IMR-90 (cell line): ENCODE measurements at regions not wholly inside any gene's neighbourhood (a gene's known extent, or its start where the extent isn't known, plus 50 kb on each side); places are given as distances from the start of the nearest gene placed in this dataset.

Experiments used
- ATAC-seq: fragments of 200-7000 bp; cut with Tn5 transposase; 2 replicates; pipeline ENCODE4 v1.9.1; 2020; ENCODE audit warnings: low read depth, mild to moderate bottlenecking, moderate library complexity
- BruUV-seq: library from RNA; stranded (reverse); fragments of 400-500 nt; replicated peaks from 2 replicates; lab custom pipeline; 2021; lab: Mats Ljungman, UMichigan
- CTCF ChIA-PET: fragments of 300-600 bp; formaldehyde crosslinking; extraction: SDS; loops from one replicate; lab custom pipeline; 2021; ENCODE audit warnings: antibody characterized with exemption; lab: Yijun Ruan, JAX
- POLR2A ChIA-PET: fragments of 300-600 bp; sonication (Branson Sonifier 250); formaldehyde crosslinking; loops from one replicate; lab custom pipeline; 2022; ENCODE audit warnings: antibody characterized with exemption; ENCODE audit not compliant: unreplicated experiment; lab: Charles Lee
- DNase-seq: peaks from one replicate; pipeline ENCODE4 v3.0.0; 2013
- H2AFZ ChIP-seq: replicated peaks from 2 replicates; pipeline ENCODE3; 2013; ENCODE audit warnings: low read length, mild to moderate bottlenecking; ENCODE audit not compliant: poor library complexity
- H2AK5ac ChIP-seq: 2 replicates; pipeline ENCODE4 v1.6.1; 2013; ENCODE audit warnings: low read depth, low read length, inconsistent platforms
- H2AK9ac ChIP-seq: replicated peaks from 2 replicates; pipeline ENCODE3; 2013; ENCODE audit warnings: mild to moderate bottlenecking, low read depth, low read length, moderate library complexity; ENCODE audit not compliant: poor library complexity
- H2BK120ac ChIP-seq: 2 replicates; pipeline ENCODE4 v1.6.1; 2013; ENCODE audit warnings: low read depth, low read length, inconsistent platforms
- H2BK15ac ChIP-seq: 3 replicates; pipeline ENCODE4 v1.6.1; 2013; ENCODE audit warnings: low read depth, low read length, inconsistent platforms
- H2BK20ac ChIP-seq: 2 replicates; pipeline ENCODE4 v1.6.1; 2013; ENCODE audit warnings: low read depth, mild to moderate bottlenecking, inconsistent platforms, low read length, moderate library complexity
- H2BK5ac ChIP-seq: 2 replicates; pipeline ENCODE4 v1.6.1; 2013; ENCODE audit warnings: mild to moderate bottlenecking, low read depth, low read length, inconsistent platforms; ENCODE audit not compliant: poor library complexity, severe bottlenecking
- H3K14ac ChIP-seq: replicated peaks from 2 replicates; pipeline ENCODE4 v1.6.1; 2013; ENCODE audit warnings: low read depth, low read length, inconsistent platforms
- H3K18ac ChIP-seq: 2 replicates; pipeline ENCODE4 v1.6.1; 2013; ENCODE audit warnings: low read depth, low read length, control low read depth
- H3K23ac ChIP-seq: 2 replicates; pipeline ENCODE4 v1.6.1; 2013; ENCODE audit warnings: low read depth, low read length, inconsistent platforms
- H3K27ac ChIP-seq: 2 replicates; pipeline ENCODE4 v1.5.1; 2013; ENCODE audit warnings: mild to moderate bottlenecking, control low read depth, low read length; ENCODE audit not compliant: insufficient read depth
- H3K27me3 ChIP-seq: 2 replicates; pipeline ENCODE4 v1.6.1; 2013; ENCODE audit warnings: low read length; ENCODE audit not compliant: control insufficient read depth, insufficient read depth
- H3K36me3 ChIP-seq: 2 replicates; pipeline ENCODE4 v1.6.1; 2013; ENCODE audit warnings: low read length, mixed read lengths; ENCODE audit not compliant: control insufficient read depth, insufficient read depth
- H3K4ac ChIP-seq: 2 replicates; pipeline ENCODE4 v1.6.1; 2013; ENCODE audit warnings: low read depth, low read length, inconsistent platforms
- H3K4me1 ChIP-seq: 2 replicates; pipeline ENCODE4 v1.6.1; 2013; ENCODE audit warnings: low read length, mixed read lengths; ENCODE audit not compliant: control insufficient read depth, insufficient read depth
- H3K4me2 ChIP-seq: 2 replicates; pipeline ENCODE4 v1.6.1; 2013; ENCODE audit warnings: low read depth, mild to moderate bottlenecking, control low read depth, low read length, moderate library complexity
- H3K4me3 ChIP-seq: 2 replicates; pipeline ENCODE4 v1.5.1; 2013; ENCODE audit warnings: low read depth, mild to moderate bottlenecking, control low read depth, low read length, moderate library complexity; ENCODE audit not compliant: insufficient read depth
- H3K56ac ChIP-seq: 2 replicates; pipeline ENCODE4 v1.6.1; 2013; ENCODE audit warnings: low read length, inconsistent platforms; ENCODE audit not compliant: insufficient read depth; ENCODE audit errors: extremely low read depth
- H3K79me1 ChIP-seq, 2 experiments: 2 replicates each; pipeline ENCODE4 v1.6.1; 2013; ENCODE audit warnings: low read length in 2 of 2, inconsistent platforms in 1 of 2, low read depth in 1 of 2
- H3K9ac ChIP-seq: 2 replicates; pipeline ENCODE4 v1.6.1; 2013; ENCODE audit warnings: low read depth, low read length, control low read depth
- H3K9me1 ChIP-seq: 2 replicates; pipeline ENCODE4 v1.6.1; 2013; ENCODE audit warnings: low read length, inconsistent platforms; ENCODE audit not compliant: insufficient read depth
- H3K9me3 ChIP-seq: 2 replicates; pipeline ENCODE4 v1.6.1; 2013; ENCODE audit warnings: low read length; ENCODE audit not compliant: control insufficient read depth, insufficient read depth
- H4K20me1 ChIP-seq: 2 replicates; pipeline ENCODE4 v1.6.1; 2013; ENCODE audit warnings: low read length, inconsistent platforms; ENCODE audit not compliant: insufficient read depth
- H4K5ac ChIP-seq: 2 replicates; pipeline ENCODE4 v1.6.1; 2013; ENCODE audit warnings: mild to moderate bottlenecking, low read depth, low read length, control low read depth
- H4K8ac ChIP-seq, 2 experiments: 2 replicates each; pipeline ENCODE4 v1.6.1; 2013; ENCODE audit warnings: low read depth in 2 of 2, low read length in 2 of 2, control low read depth in 1 of 2, inconsistent platforms in 1 of 2
- H4K91ac ChIP-seq: 2 replicates; pipeline ENCODE4 v1.6.1; 2013; ENCODE audit warnings: low read depth, low read length, inconsistent platforms; ENCODE audit not compliant: insufficient read depth
- BHLHE40 ChIP-seq: fragments of 150-350 bp; IDR thresholded peaks from 2 replicates; pipeline ENCODE4 v1.6.1; 2016; ENCODE audit warnings: mild to moderate bottlenecking, low read depth, low read length
- CEBPB ChIP-seq: IDR thresholded peaks from 2 replicates; pipeline ENCODE4 v1.6.1; 2012; ENCODE audit warnings: low read depth, low read length, improper control_type of control experiment
- CHD1 ChIP-seq: IDR thresholded peaks from 2 replicates; pipeline ENCODE4 v1.6.1; 2012; ENCODE audit warnings: low read depth, low read length, improper control_type of control experiment
- FOS ChIP-seq: fragments of 150-350 bp; IDR thresholded peaks from 2 replicates; pipeline ENCODE4 v1.6.1; 2016; ENCODE audit warnings: low read depth, low read length
- MAFK ChIP-seq: IDR thresholded peaks from 2 replicates; pipeline ENCODE4 v1.6.1; 2012; ENCODE audit warnings: low read depth, low read length, improper control_type of control experiment
- MAZ ChIP-seq: IDR thresholded peaks from 2 replicates; pipeline ENCODE4 v1.6.1; 2012; ENCODE audit warnings: low read depth, mild to moderate bottlenecking, low read length, improper control_type of control experiment, moderate library complexity, borderline replicate concordance
- MXI1 ChIP-seq: IDR thresholded peaks from 2 replicates; pipeline ENCODE4 v1.6.1; 2012; ENCODE audit warnings: low read depth, mild to moderate bottlenecking, low read length, moderate library complexity, borderline replicate concordance
- NFE2L2 ChIP-seq: fragments of 150-350 bp; IDR thresholded peaks from 2 replicates; pipeline ENCODE4 v1.6.1; 2016; ENCODE audit warnings: low read depth, mild to moderate bottlenecking, low read length
- POLR2A ChIP-seq: IDR thresholded peaks from 2 replicates; pipeline ENCODE4 v1.6.1; 2012; ENCODE audit warnings: mild to moderate bottlenecking, low read depth, low read length
- RAD21 ChIP-seq: IDR thresholded peaks from 2 replicates; pipeline ENCODE4 v1.6.1; 2012; ENCODE audit warnings: low read length, improper control_type of control experiment
- RCOR1 ChIP-seq: IDR thresholded peaks from 2 replicates; pipeline ENCODE4 v1.6.1; 2012; ENCODE audit warnings: mild to moderate bottlenecking, low read length, improper control_type of control experiment; ENCODE audit not compliant: insufficient replicate concordance
- RFX5 ChIP-seq: IDR thresholded peaks from 2 replicates; pipeline ENCODE4 v1.8.0; 2012; ENCODE audit warnings: low read depth, mild to moderate bottlenecking, low read length, moderate library complexity
- SMC3 ChIP-seq: fragments of 150-350 bp; IDR thresholded peaks from 2 replicates; pipeline ENCODE4 v1.6.1; 2016; ENCODE audit warnings: low read depth, mild to moderate bottlenecking, antibody characterized with exemption, low read length, moderate library complexity
- WGBS, 2 experiments: methylation state at CpG; one replicate each; pipeline versions ENCODE4 v1.1.5 to v1.1.7; 2013; ENCODE audit warnings: missing lambda C conversion rate in 2 of 2; ENCODE audit not compliant: insufficient read length in 1 of 2; ENCODE audit errors: extremely low coverage in 2 of 2; 5-methylcytosine and 5-hydroxymethylcytosine counted together
- dilution Hi-C: fragments of 300-500 bp; cut with HindIII; formaldehyde crosslinking; loops from one replicate; pipeline ENCODE4 v1.14.3; 2018; ENCODE audit warnings: low sequenced_read_pairs; ENCODE audit not compliant: unreplicated experiment
- in situ Hi-C: fragments of 300-500 bp; cut with MboI; formaldehyde crosslinking; loops from 3 replicates; pipeline ENCODE4 v1.14.3; 2019; ENCODE audit warnings: low sequenced_read_pairs, inconsistent platforms, mixed read lengths
- intact Hi-C: fragments of 100-400 bp; cut with micrococcal nuclease; formaldehyde crosslinking; loops from 2 replicates; pipeline ENCODE4 v1.10.0; 2022
- TF ChIP-seq, protein P1 (sequence below): conservative IDR thresholded peaks from 2 replicates; pipeline ENCODE4 v1.5.1; 2012; ENCODE audit warnings: mild to moderate bottlenecking, low read depth, low read length, improper control_type of control experiment
- TF ChIP-seq, protein P2 (sequence below): fragments of 150-350 bp; IDR thresholded peaks from 2 replicates; pipeline ENCODE4 v1.6.1; 2016; ENCODE audit warnings: low read depth, mild to moderate bottlenecking, low read length, moderate library complexity, borderline replicate concordance
- TF ChIP-seq, protein P3 (sequence below): fragments of 150-350 bp; IDR thresholded peaks from 2 replicates; pipeline ENCODE4 v1.6.1; 2017; ENCODE audit warnings: mild to moderate bottlenecking, antibody characterized with exemption, low read length, low read depth

- Histone ChIP-seq H3K23ac (no peak overlapping the region), H3K4me2 (no peak overlapping the region), H3K18ac (no peak overlapping the region), H3K9me3 (no peaks in the 10 kb centered on the region), H2BK20ac (no peak overlapping the region), H2AK9ac (no peak overlapping the region), H3K27ac (no peak overlapping the region), H2AFZ (no peak overlapping the region), H3K36me3 (no peaks in the 10 kb centered on the region), H3K14ac (no peak overlapping the region), H3K9ac (no peak overlapping the region), H4K8ac (no peak overlapping the region), H3K4me1 (no peaks in the 10 kb centered on the region), H4K20me1 (no peaks in the 10 kb centered on the region), H3K4me3 (no peak overlapping the region), H4K91ac (no peak overlapping the region), H2BK5ac (no peak overlapping the region), H4K5ac (no peak overlapping the region), H3K27me3 (no peaks in the 10 kb centered on the region), H2AK5ac (no peak overlapping the region), H3K4ac (no peak overlapping the region), H2BK120ac (no peak overlapping the region), H3K9me1 (no peaks in the 10 kb centered on the region), H2BK15ac (no peak overlapping the region), H3K79me1 (no peaks in the 10 kb centered on the region), H3K56ac (no peak overlapping the region)
- DNase-seq (no peak), ATAC-seq (no peak)
- in situ Hi-C loops (no loop called here), intact Hi-C loops (no loop called here), dilution Hi-C loops (no loop called here)
- no peak for TF ChIP-seq CEBPB
- TF ChIP-seq, protein P1, sequence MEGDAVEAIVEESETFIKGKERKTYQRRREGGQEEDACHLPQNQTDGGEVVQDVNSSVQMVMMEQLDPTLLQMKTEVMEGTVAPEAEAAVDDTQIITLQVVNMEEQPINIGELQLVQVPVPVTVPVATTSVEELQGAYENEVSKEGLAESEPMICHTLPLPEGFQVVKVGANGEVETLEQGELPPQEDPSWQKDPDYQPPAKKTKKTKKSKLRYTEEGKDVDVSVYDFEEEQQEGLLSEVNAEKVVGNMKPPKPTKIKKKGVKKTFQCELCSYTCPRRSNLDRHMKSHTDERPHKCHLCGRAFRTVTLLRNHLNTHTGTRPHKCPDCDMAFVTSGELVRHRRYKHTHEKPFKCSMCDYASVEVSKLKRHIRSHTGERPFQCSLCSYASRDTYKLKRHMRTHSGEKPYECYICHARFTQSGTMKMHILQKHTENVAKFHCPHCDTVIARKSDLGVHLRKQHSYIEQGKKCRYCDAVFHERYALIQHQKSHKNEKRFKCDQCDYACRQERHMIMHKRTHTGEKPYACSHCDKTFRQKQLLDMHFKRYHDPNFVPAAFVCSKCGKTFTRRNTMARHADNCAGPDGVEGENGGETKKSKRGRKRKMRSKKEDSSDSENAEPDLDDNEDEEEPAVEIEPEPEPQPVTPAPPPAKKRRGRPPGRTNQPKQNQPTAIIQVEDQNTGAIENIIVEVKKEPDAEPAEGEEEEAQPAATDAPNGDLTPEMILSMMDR: no peak
- TF ChIP-seq, protein P2, sequence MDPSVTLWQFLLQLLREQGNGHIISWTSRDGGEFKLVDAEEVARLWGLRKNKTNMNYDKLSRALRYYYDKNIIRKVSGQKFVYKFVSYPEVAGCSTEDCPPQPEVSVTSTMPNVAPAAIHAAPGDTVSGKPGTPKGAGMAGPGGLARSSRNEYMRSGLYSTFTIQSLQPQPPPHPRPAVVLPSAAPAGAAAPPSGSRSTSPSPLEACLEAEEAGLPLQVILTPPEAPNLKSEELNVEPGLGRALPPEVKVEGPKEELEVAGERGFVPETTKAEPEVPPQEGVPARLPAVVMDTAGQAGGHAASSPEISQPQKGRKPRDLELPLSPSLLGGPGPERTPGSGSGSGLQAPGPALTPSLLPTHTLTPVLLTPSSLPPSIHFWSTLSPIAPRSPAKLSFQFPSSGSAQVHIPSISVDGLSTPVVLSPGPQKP: no peak
- no peak for TF ChIP-seq MXI1
- no peak for TF ChIP-seq FOS
- TF ChIP-seq NFE2L2: no peak
- TF ChIP-seq RFX5: no peak
- TF ChIP-seq CHD1: no peak
- no peak for TF ChIP-seq RCOR1
- no peak for TF ChIP-seq MAZ
- TF ChIP-seq SMC3: no peak
- TF ChIP-seq POLR2A: no peak
- TF ChIP-seq MAFK: no peak
- TF ChIP-seq RAD21: no peak
- TF ChIP-seq, protein P3, sequence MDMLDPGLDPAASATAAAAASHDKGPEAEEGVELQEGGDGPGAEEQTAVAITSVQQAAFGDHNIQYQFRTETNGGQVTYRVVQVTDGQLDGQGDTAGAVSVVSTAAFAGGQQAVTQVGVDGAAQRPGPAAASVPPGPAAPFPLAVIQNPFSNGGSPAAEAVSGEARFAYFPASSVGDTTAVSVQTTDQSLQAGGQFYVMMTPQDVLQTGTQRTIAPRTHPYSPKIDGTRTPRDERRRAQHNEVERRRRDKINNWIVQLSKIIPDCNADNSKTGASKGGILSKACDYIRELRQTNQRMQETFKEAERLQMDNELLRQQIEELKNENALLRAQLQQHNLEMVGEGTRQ: no peak
- TF ChIP-seq BHLHE40: no peak
- no CpG with 5 or more reads among the region's 6 CpGs for WGBS, 2 experiments
- ChIA-PET CTCF (no interaction called here), POLR2A (no interaction called here)
- no TSS peak for BruUV-seq
Measured at GRCh38 chr9:89777544-89777943, 172.7 kb downstream of the GADD45G start.
